C4-2B (cell line): ENCODE measurements at regions not wholly inside any gene's neighbourhood (a gene's known extent, or its start where the extent isn't known, plus 50 kb on each side); places are given as distances from the start of the nearest gene placed in this dataset.
"Not testable (repeated sequence)": the region's sequence is repeated elsewhere in the genome, so short reads cannot be mapped to it uniquely, and the experiment has no call there.

ENCODE experiments used
- H3K27ac ChIP-seq: fragments of 450-650 bp; 2 replicates; pipeline ENCODE4 v1.5.1; 2017
- CTCF ChIP-seq: fragments of 450-650 bp; conservative IDR thresholded peaks from 2 replicates; pipeline ENCODE4 v1.5.1; 2017; ENCODE audit warnings: mild to moderate bottlenecking
- ZFX ChIP-seq: fragments of 450-650 bp; IDR thresholded peaks from 2 replicates; pipeline ENCODE4 v1.6.1; 2017

GRCh38 chr9:2390028-2390427 lies 231.6 kb upstream of the VLDLR start:
- TF ChIP-seq CTCF = no peak
- TF ChIP-seq ZFX = no peak

GRCh38 chr9:2391509-2392132 lies 230.0 kb upstream of the VLDLR start:
- H3K27ac ChIP-seq = not testable (repeated sequence)

More at GRCh38 chr9:2390028-2390427, 231.6 kb upstream of the VLDLR start:
- H3K27ac ChIP-seq = no peak overlapping the region

- not testable (repeated sequence) for H3K27ac ChIP-seq
Measured at GRCh38 chr9:2394087-2394741, 227.4 kb upstream of the VLDLR start.

- no peak overlapping the region for H3K27ac ChIP-seq
- no peak for TF ChIP-seq ZFX
- no peak for TF ChIP-seq CTCF
Measured at GRCh38 chr9:2395814-2396612, 225.6 kb upstream of the VLDLR start.

DNA sequence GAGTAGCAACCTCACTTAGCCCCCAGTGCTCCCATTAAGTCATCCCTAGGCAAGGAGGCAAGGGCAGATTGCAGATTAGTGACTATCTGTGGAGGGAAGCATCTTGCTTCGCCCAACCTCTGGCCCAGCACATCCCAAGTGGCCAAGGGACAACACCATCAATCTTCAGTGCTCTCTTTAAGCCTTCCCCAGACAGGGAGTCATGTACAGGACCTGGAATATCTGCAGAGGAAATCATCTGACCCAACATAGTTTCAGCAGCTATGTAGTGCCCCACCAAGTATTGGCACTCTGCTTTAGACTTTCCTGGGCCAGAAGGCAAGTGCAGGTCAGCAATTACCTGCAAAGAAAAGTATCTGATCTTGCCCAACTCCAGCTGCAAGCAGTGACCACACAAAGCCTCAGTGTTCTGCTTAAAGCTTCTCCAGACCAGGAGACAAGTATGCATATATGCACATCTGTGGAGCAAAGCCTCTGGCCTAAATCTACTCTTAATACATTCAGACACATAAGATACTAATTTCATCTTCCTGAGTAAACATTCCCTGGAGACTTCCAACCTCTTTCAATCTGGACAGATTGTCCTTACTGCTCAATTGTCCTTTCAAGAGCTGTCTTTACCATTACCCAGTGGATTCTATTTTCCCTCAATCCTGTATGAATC lies 224.8 kb upstream of the VLDLR start:
- no peak for TF ChIP-seq CTCF
- TF ChIP-seq ZFX = no peak
- H3K27ac ChIP-seq = no peak overlapping the region

DNA sequence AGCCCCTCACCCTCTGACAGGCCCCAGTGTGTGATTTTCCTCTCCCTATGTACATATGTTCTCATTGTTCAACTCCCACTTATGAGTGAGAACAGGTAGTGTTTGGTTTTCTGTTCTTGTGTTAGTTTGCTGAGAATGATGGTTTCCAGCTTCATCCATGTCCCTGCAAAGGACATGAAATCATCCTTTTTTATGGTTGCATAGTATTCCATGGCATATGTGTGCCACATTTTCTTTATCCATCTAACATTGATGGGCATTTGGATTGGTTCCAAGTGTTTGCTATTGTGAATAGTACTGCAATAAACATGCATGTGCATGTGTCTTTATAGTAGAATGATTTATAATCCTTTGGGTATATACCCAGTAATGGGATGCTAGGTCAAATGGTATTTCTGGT lies 223.7 kb upstream of the VLDLR start:
- H3K27ac ChIP-seq = not testable (repeated sequence)

DNA sequence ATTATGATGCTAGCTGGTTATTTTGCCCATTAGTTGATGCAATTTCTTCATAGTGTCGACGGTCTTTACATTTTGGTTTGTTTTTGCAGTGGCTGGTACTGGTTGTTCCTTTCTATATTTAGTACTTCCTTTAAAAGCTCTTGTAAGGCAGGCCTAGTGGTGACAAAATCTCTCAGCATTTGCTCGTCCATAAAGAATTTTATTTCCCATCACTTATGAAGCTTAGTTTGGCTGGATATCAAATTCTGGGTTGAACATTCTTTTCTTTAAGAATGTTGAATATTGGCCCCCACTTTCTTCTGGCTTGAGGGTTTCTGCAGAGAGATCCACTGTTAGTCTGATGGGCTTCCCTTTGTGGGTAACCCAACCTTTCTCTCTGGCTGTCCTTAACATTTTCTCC lies 219.8 kb upstream of the VLDLR start:
- H3K27ac ChIP-seq = not testable (repeated sequence)

DNA sequence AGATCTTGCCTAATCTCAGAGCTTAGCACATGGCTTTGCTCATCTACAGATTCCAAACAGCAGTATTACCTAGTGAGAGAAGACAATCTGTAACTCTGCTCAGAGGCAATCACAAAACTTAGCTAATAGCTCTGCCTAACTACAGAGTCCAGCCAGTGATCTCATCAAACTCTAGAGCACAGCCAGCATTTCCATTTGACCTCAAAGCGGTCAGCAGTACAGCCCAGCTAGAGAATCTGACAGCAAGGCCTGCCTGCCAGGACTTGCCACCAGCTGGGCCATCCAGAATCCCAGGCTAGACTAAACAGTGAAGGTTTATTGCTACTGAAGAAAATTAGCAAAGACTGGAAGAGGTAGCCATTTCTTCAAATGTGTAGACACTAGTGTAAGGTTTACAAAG lies 217.9 kb upstream of the VLDLR start:
- TF ChIP-seq CTCF = no peak
- no peak for TF ChIP-seq ZFX
- no peak overlapping the region for H3K27ac ChIP-seq

- H3K27ac ChIP-seq = no peak overlapping the region
- TF ChIP-seq CTCF (no peak), ZFX (no peak)
Measured at GRCh38 chr9:2406252-2406651, 215.3 kb upstream of the VLDLR start.
